Uterus (tissue), 2 donors: ENCODE measurements at regions not wholly inside any gene's neighbourhood (a gene's known extent, or its start where the extent isn't known, plus 50 kb on each side); places are given as distances from the start of the nearest gene placed in this dataset.

Source experiments
- CTCF ChIP-seq, 4 experiments: fragments of 200-600 bp in 2 of 4; fragments of 450-650 bp in 2 of 4; sonication (generic) in 2 of 4; IDR thresholded peaks; one replicate each; pipeline ENCODE4 v1.5.1; 2016 to 2019; ENCODE audit warnings: antibody characterized with exemption in 4 of 4, mild to moderate bottlenecking in 2 of 4, moderate library complexity in 1 of 4
- POLR2A ChIP-seq, 2 donors: fragments of 450-650 bp; IDR thresholded peaks; one replicate each; pipeline ENCODE4 v1.6.1; 2016; ENCODE audit warnings: antibody characterized with exemption in 2 of 2, mild to moderate bottlenecking in 1 of 2, moderate library complexity in 1 of 2

- TF ChIP-seq CTCF (IDR thresholded peaks at IDR 0.05): no peak
- no peak for TF ChIP-seq POLR2A (IDR thresholded peaks at IDR 0.05)
Measured at GRCh38 chrX:107537815-107538214, 88.4 kb downstream of the FRMPD3 start.
